Neural cell (in vitro differentiated cells): ENCODE measurements at regions not wholly inside any gene's neighbourhood (a gene's known extent, or its start where the extent isn't known, plus 50 kb on each side); places are given as distances from the start of the nearest gene placed in this dataset.
A peak's percentile ranks its signal among the peaks of the same experiment; 100 is the strongest.

Experiments used
- H2AFZ ChIP-seq: fragments of 200-600, 300-800 bp; sonication (generic), shearing (Covaris generic); 2 replicates; pipeline ENCODE4 v1.6.0; 2014; ENCODE audit warnings: low read depth, mild to moderate bottlenecking, antibody characterized with exemption, low read length, moderate library complexity
- H3F3A ChIP-seq: fragments of 200-600 bp; shearing (Covaris generic); 2 replicates; pipeline ENCODE4 v1.6.1; 2016; ENCODE audit warnings: mild to moderate bottlenecking, moderate library complexity, mixed read lengths, antibody characterized with exemption, low read length; ENCODE audit not compliant: insufficient read depth, poor library complexity, severe bottlenecking
- H3K27ac ChIP-seq: fragments of 200-600, 300-800 bp; sonication (generic), shearing (Covaris generic); 2 replicates; pipeline ENCODE4 v1.5.1; 2014; ENCODE audit warnings: mild to moderate bottlenecking, low read length, moderate library complexity
- H3K27me3 ChIP-seq: fragments of 300-800, 200-600 bp; sonication (generic), shearing (Covaris generic); 2 replicates; pipeline ENCODE4 v1.6.0; 2014; ENCODE audit warnings: mild to moderate bottlenecking, low read depth, low read length, moderate library complexity; ENCODE audit not compliant: insufficient read depth
- H3K36me3 ChIP-seq: fragments of 300-800, 200-600 bp; sonication (generic), shearing (Covaris generic); 2 replicates; pipeline ENCODE4 v1.5.1; 2014; ENCODE audit warnings: mild to moderate bottlenecking, antibody characterized with exemption, low read length, moderate library complexity; ENCODE audit not compliant: insufficient read depth
- H3K4me2 ChIP-seq: fragments of 300-800, 200-600 bp; sonication (generic), shearing (Covaris generic); 2 replicates; pipeline ENCODE4 v1.6.0; 2014; ENCODE audit warnings: mild to moderate bottlenecking, low read length
- H3K4me3 ChIP-seq: fragments of 300-800, 200-600 bp; sonication (generic), shearing (Covaris generic); 2 replicates; pipeline ENCODE4 v1.5.1; 2014; ENCODE audit warnings: mild to moderate bottlenecking, low read length, moderate library complexity
- H3K79me2 ChIP-seq: fragments of 200-600 bp; shearing (Covaris generic); replicated peaks from 2 replicates; pipeline ENCODE4 v1.6.0; 2014; ENCODE audit warnings: mild to moderate bottlenecking, low read length, moderate library complexity; ENCODE audit not compliant: insufficient read depth
- H3K9ac ChIP-seq: fragments of 300-800, 200-600 bp; sonication (generic), shearing (Covaris generic); 2 replicates; pipeline ENCODE4 v1.6.1; 2016; ENCODE audit warnings: mild to moderate bottlenecking, low read length, mixed read lengths
- H3K9me2 ChIP-seq: fragments of 200-600 bp; shearing (Covaris generic); 2 replicates; pipeline ENCODE4 v1.6.1; 2016; ENCODE audit warnings: mild to moderate bottlenecking, low read length, mixed read lengths; ENCODE audit not compliant: insufficient read depth
- H3K9me3 ChIP-seq: fragments of 200-600, 300-800 bp; sonication (generic), shearing (Covaris generic); 2 replicates; pipeline ENCODE4 v1.6.1; 2016; ENCODE audit warnings: mild to moderate bottlenecking, mixed run types, low read length, moderate library complexity, mixed read lengths
- H4K20me1 ChIP-seq: fragments of 200-600 bp; shearing (Covaris generic); 2 replicates; pipeline ENCODE4 v1.6.1; 2016; ENCODE audit warnings: mild to moderate bottlenecking, mixed run types; ENCODE audit not compliant: insufficient read depth
- CTCF ChIP-seq: fragments of 450-650 bp; IDR thresholded peaks from 2 replicates; pipeline ENCODE4 v1.5.1; 2014; ENCODE audit warnings: antibody characterized with exemption, mild to moderate bottlenecking, moderate library complexity; ENCODE audit not compliant: poor library complexity, severe bottlenecking
- EP300 ChIP-seq: fragments of 450-650 bp; conservative IDR thresholded peaks from 2 replicates; pipeline ENCODE4 v1.6.1; 2014; ENCODE audit warnings: antibody characterized with exemption, mild to moderate bottlenecking, moderate library complexity; ENCODE audit not compliant: poor library complexity, severe bottlenecking
- EZH2 ChIP-seq: fragments of 200-600, 300-800 bp; shearing (Covaris generic), sonication (generic); IDR thresholded peaks from 2 replicates; pipeline ENCODE4 v1.6.1; 2014; ENCODE audit warnings: antibody characterized with exemption, low read length, borderline replicate concordance, mild to moderate bottlenecking; ENCODE audit not compliant: insufficient read depth, poor library complexity, severe bottlenecking
- MXI1 ChIP-seq: fragments of 450-650 bp; conservative IDR thresholded peaks from 2 replicates; pipeline ENCODE4 v1.6.1; 2014; ENCODE audit warnings: antibody characterized with exemption, mild to moderate bottlenecking; ENCODE audit not compliant: poor library complexity, severe bottlenecking
- POLR2AphosphoS5 ChIP-seq: IDR thresholded peaks from 2 replicates; pipeline ENCODE4 v1.6.1; 2012
- RAD21 ChIP-seq: fragments of 450-650 bp; conservative IDR thresholded peaks from 2 replicates; pipeline ENCODE4 v1.6.1; 2014; ENCODE audit warnings: antibody characterized with exemption, mild to moderate bottlenecking, moderate library complexity
- REST ChIP-seq: IDR thresholded peaks from 2 replicates; pipeline ENCODE4 v1.6.1; 2012; ENCODE audit warnings: borderline replicate concordance
- SMC3 ChIP-seq: fragments of 450-650 bp; conservative IDR thresholded peaks from 2 replicates; pipeline ENCODE4 v1.6.1; 2014; ENCODE audit warnings: antibody characterized with exemption, mild to moderate bottlenecking, moderate library complexity; ENCODE audit not compliant: poor library complexity
- TAF1 ChIP-seq: IDR thresholded peaks from 2 replicates; pipeline ENCODE4 v1.6.1; 2012; ENCODE audit warnings: low read depth

GRCh38 chr1:55974714-55975441 lies 604.5 kb downstream of the PLPP3 start:
- H3K79me2 ChIP-seq: no peaks in the 10 kb centered on the region
- no peak overlapping the region for H3K27ac ChIP-seq
- H3K27me3 ChIP-seq: no peaks in the 10 kb centered on the region
- H3K9me3 ChIP-seq: no peaks in the 10 kb centered on the region
- H3K36me3 ChIP-seq: no peaks in the 10 kb centered on the region
- H3K4me3 ChIP-seq: no peak overlapping the region
- TF ChIP-seq MXI1: no peak
- no peak for TF ChIP-seq TAF1
- TF ChIP-seq SMC3: no peak
- no peak for TF ChIP-seq EP300
- TF ChIP-seq RAD21: no peak
- no peak for TF ChIP-seq POLR2AphosphoS5
- no peak for TF ChIP-seq CTCF
- no peak for TF ChIP-seq EZH2
- no peak for TF ChIP-seq REST
- no peak overlapping the region for H3K4me2 ChIP-seq
- H3K9ac ChIP-seq: no peak overlapping the region
- no peaks in the 10 kb centered on the region for H4K20me1 ChIP-seq
- no peaks in the 10 kb centered on the region for H3K9me2 ChIP-seq
- H2AFZ ChIP-seq: no peak overlapping the region
- H3F3A ChIP-seq: no peaks in the 10 kb centered on the region

- H3K4me2 ChIP-seq: no peak overlapping the region
Observed at GRCh38 chr1:55970526-55971110, 608.7 kb downstream of the PLPP3 start.

More at GRCh38 chr1:55970526-55971110, 608.7 kb downstream of the PLPP3 start:
- Histone ChIP-seq H3K36me3 (no peaks in the 10 kb centered on the region), H2AFZ (no peak overlapping the region), H4K20me1 (no peaks in the 10 kb centered on the region), H3K9me2 (no peaks in the 10 kb centered on the region), H3K9ac (no peak overlapping the region), H3K27ac (peak overlapping the region; percentile 62), H3K27me3 (no peaks in the 10 kb centered on the region), H3K79me2 (no peaks in the 10 kb centered on the region), H3K9me3 (no peaks in the 10 kb centered on the region), H3K4me3 (no peak overlapping the region), H3F3A (peaks cover 2% of the 10 kb centered on the region)
- TF ChIP-seq TAF1 (no peak), RAD21 (no peak), EP300 (no peak), REST (no peak), SMC3 (no peak), CTCF (no peak)
